ENCODE measurements at regions not wholly inside any gene's neighbourhood (a gene's known extent, or its start where the extent isn't known, plus 50 kb on each side); places are given as distances from the start of the nearest gene placed in this dataset.
A peak's percentile ranks its signal among the peaks of the same experiment; 100 is the strongest.

DNA sequence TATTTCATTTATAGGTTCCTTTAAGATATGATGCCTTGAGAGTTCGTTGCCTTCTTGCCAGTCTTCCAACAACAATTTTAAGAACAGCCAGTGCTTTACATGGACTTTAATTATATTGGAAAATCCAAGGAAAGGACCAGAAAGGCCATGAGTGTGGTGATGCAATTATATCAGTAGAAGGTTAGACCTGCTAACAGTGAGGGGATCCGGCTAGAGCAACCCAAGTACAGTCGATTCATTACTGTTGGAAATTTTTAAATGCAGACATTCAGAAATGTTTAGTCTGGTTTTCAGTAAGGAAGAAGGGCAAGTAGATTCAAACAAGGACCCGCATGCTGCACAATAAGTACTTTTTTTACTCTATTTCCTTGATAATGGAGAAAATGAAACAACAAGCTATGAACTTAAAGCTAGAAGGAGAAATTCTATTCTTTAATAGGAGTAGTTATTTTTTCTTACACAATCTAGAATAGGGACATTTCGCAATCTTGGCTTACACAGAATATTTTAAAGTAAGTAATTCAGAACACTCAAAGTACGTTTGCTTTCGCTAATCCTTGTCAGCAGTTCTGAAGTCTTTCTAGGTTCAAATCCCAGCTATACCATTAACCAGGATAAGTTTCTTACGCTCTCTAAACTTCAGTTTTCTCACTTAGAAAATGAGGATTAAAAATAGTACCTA lies 405.5 kb downstream of the MEIS1 start:
- Histone ChIP-seq H3K9me3 (ENCODE audit: control insufficient read depth in 2 of 2, low read length in 2 of 2) (no peaks in the 10 kb centered on the region), H3K9ac (ENCODE audit: low read length in 2 of 2) (no peak overlapping the region), H3K4me3 (ENCODE audit: low read length in 2 of 2) (no peak overlapping the region), H3K4me1 (ENCODE audit: control insufficient read depth, insufficient read depth, low read length) (no peaks in the 10 kb centered on the region), H3K36me3 (ENCODE audit: control insufficient read depth in 2 of 2, insufficient read depth in 2 of 2, low read length in 2 of 2) (no peaks in the 10 kb centered on the region), H3K27ac (ENCODE audit: low read length) (peak overlapping the region; percentile 3), H3K27me3 (ENCODE audit: control insufficient read depth in 1 of 2, insufficient read depth in 2 of 2, low read length in 2 of 2) (no peaks in the 10 kb centered on the region)

DNA sequence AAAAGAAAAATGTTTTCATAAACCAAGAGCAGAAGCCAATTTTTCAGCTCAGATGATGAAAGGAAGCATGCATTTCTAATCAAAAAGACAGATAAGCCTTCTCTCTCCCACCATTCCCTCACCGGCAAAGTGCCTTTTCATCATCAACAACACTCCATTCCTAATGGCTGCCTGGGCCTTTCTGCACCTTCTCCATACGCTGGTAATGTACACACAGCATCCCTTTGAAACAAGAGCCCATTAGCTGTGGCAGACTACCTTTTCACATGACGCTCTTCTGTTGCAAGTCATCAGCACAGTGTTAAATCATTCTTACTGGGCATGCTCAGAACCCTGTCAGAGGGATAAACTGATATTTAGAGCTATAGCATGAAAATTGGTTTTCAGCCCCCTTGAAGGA lies 408.9 kb downstream of the MEIS1 start:
- H3K9me3 ChIP-seq (ENCODE audit: control insufficient read depth in 2 of 2, low read length in 2 of 2), result no peaks in the 10 kb centered on the region
- H3K36me3 ChIP-seq (ENCODE audit: control insufficient read depth in 2 of 2, insufficient read depth in 2 of 2, low read length in 2 of 2), result no peaks in the 10 kb centered on the region
- no peak overlapping the region for H3K9ac ChIP-seq (ENCODE audit: low read length in 2 of 2)
- H3K27ac ChIP-seq (ENCODE audit: low read length), result no peak overlapping the region
- H3K4me3 ChIP-seq (ENCODE audit: low read length in 2 of 2), result no peak overlapping the region
- no peaks in the 10 kb centered on the region for H3K27me3 ChIP-seq (ENCODE audit: control insufficient read depth in 1 of 2, insufficient read depth in 2 of 2, low read length in 2 of 2)
- no peaks in the 10 kb centered on the region for H3K4me1 ChIP-seq (ENCODE audit: control insufficient read depth, insufficient read depth, low read length)

DNA sequence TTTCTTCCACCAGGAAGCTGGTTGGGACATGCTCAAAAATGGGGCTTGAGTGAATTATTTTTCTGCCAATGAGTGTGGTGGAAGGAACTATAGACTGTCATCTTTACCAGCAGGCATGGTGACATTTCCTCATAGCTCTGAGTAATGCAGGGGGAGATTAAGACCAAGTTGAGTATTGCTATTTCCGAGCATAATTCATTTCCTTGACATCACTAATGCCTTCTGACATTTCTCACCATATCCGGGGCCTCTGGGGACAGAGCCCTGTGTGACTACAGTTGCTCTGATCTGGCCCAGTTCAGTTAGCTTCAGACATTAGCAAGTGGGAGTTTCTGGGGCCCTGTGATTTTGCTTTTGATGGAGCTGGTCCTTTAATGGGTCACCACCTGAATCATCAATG lies 410.4 kb downstream of the MEIS1 start:
- Histone ChIP-seq H3K36me3 (ENCODE audit: control insufficient read depth in 2 of 2, insufficient read depth in 2 of 2, low read length in 2 of 2) (no peaks in the 10 kb centered on the region), H3K4me3 (ENCODE audit: low read length in 2 of 2) (no peak overlapping the region), H3K4me1 (ENCODE audit: control insufficient read depth, insufficient read depth, low read length) (no peaks in the 10 kb centered on the region), H3K27me3 (ENCODE audit: control insufficient read depth in 1 of 2, insufficient read depth in 2 of 2, low read length in 2 of 2) (no peaks in the 10 kb centered on the region), H3K27ac (ENCODE audit: low read length) (no peak overlapping the region), H3K9me3 (ENCODE audit: control insufficient read depth in 2 of 2, low read length in 2 of 2) (no peaks in the 10 kb centered on the region), H3K9ac (ENCODE audit: low read length in 2 of 2) (no peak overlapping the region)

DNA sequence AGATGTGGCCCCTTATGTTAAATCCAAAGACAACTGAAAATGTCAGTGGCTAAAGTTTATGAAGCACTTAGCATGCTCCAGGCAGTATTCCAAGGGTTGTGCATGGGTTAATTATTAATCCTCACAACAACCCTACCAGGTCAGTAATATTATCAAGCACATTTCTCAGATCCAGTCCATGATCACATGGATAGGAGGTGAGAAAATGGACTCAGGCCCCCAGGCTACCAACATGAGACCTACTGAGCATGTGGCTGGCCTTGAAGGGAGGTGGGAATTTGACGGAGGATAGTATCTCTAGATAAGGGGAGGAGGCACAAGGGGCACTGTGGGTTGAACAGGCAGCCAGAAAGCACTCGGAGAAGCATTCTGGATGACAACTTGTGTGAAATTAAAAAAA lies 412.0 kb downstream of the MEIS1 start:
- no peak overlapping the region for H3K4me3 ChIP-seq (ENCODE audit: low read length in 2 of 2)
- H3K36me3 ChIP-seq (ENCODE audit: control insufficient read depth in 2 of 2, insufficient read depth in 2 of 2, low read length in 2 of 2), result no peaks in the 10 kb centered on the region
- no peaks in the 10 kb centered on the region for H3K9me3 ChIP-seq (ENCODE audit: control insufficient read depth in 2 of 2, low read length in 2 of 2)
- H3K27ac ChIP-seq (ENCODE audit: low read length), result no peak overlapping the region
- no peaks in the 10 kb centered on the region for H3K27me3 ChIP-seq (ENCODE audit: control insufficient read depth in 1 of 2, insufficient read depth in 2 of 2, low read length in 2 of 2)
- H3K9ac ChIP-seq (ENCODE audit: low read length in 2 of 2), result no peak overlapping the region
- peaks cover 2% of the 10 kb centered on the region for H3K4me1 ChIP-seq (ENCODE audit: control insufficient read depth, insufficient read depth, low read length)

DNA sequence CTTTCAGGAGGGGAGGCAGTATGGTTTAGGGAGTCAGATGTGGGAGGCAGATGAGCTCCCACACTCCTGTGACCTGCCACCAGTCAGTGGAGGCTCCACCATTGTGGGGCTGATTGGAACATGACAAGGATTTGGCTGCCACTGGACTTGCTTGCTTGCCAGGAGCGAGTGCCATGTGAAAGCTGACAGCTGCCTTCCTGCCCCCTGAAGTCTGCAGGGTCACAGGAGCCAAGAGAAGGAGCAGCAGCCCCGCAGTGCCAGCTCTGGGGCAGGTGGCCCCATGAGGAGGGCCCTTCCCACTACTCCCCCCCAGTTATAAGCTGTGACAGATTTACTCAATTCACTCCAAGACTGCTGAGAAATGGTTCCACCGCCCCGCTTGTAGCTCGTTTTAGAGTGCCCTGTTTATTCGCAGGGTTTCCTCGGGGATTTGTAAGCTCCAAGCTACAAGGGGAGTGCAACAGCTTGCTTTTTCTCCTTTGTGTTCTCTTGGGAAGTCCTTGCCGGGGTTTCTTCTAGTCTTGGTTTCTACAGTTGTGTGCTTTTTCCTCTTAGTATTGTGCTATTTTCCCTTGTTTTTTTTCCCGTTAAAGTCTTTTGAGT lies 414.3 kb downstream of the MEIS1 start:
- Histone ChIP-seq H3K9ac (ENCODE audit: low read length in 2 of 2) (no peak overlapping the region), H3K4me3 (ENCODE audit: low read length in 2 of 2) (no peak overlapping the region), H3K36me3 (ENCODE audit: control insufficient read depth in 2 of 2, insufficient read depth in 2 of 2, low read length in 2 of 2) (no peaks in the 10 kb centered on the region), H3K27ac (ENCODE audit: low read length) (no peak overlapping the region), H3K4me1 (ENCODE audit: control insufficient read depth, insufficient read depth, low read length) (peaks cover 11% of the 10 kb centered on the region), H3K27me3 (ENCODE audit: control insufficient read depth in 1 of 2, insufficient read depth in 2 of 2, low read length in 2 of 2) (no peaks in the 10 kb centered on the region), H3K9me3 (ENCODE audit: control insufficient read depth in 2 of 2, low read length in 2 of 2) (no peaks in the 10 kb centered on the region)

DNA sequence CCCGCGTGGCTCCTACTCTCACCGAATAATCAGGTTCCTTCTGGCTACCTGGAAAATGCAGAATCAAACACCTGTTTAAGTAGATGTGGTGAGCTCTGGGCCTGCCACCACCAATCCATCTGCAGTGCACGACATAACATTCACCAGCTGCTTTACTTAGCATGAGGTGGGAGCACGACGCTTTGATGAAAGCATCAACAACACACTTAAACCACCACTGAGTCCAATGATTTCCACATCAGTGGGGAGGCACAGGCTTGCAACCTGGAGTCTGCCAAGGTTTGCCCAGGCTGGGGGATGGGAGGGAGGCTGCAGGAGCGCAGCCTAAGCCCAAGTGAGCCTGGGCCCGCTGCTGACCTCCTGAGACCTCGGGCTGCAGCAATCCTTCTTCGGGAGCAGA lies 415.5 kb downstream of the MEIS1 start:
- Histone ChIP-seq H3K9ac (ENCODE audit: low read length in 2 of 2) (no peak overlapping the region), H3K27ac (ENCODE audit: low read length) (no peak overlapping the region), H3K36me3 (ENCODE audit: control insufficient read depth in 2 of 2, insufficient read depth in 2 of 2, low read length in 2 of 2) (no peaks in the 10 kb centered on the region)

DNA sequence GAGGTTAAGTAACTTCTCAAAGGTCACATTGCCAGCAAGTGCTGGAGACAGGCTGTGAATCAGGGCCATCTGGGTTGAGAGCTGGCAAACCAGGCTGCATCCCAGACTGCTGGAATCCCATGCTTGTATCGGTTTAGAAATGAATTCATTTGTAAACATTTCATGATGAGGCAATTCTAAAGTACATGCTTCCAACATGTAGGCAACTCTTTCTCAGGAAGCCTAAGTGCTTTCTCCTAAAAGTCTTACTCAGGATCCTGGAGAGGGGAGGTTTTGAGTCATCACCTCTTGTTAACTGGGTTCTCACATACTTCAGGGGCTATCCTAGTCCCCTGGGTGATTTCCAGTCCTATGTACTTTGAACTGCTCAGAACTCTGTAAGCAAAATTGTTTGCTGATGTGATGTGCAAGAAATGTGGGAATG lies 416.5 kb downstream of the MEIS1 start:
- Histone ChIP-seq H3K27me3 (ENCODE audit: control insufficient read depth in 1 of 2, insufficient read depth in 2 of 2, low read length in 2 of 2) (no peaks in the 10 kb centered on the region), H3K36me3 (ENCODE audit: control insufficient read depth in 2 of 2, insufficient read depth in 2 of 2, low read length in 2 of 2) (no peaks in the 10 kb centered on the region), H3K27ac (ENCODE audit: low read length) (no peak overlapping the region), H3K4me3 (ENCODE audit: low read length in 2 of 2) (no peak overlapping the region), H3K9me3 (ENCODE audit: control insufficient read depth in 2 of 2, low read length in 2 of 2) (no peaks in the 10 kb centered on the region), H3K4me1 (ENCODE audit: control insufficient read depth, insufficient read depth, low read length) (peaks cover 15% of the 10 kb centered on the region), H3K9ac (ENCODE audit: low read length in 2 of 2) (no peak overlapping the region)

More for the DNA sequence above, 415.5 kb downstream of the MEIS1 start:
- H3K27me3 ChIP-seq (ENCODE audit: control insufficient read depth in 1 of 2, insufficient read depth in 2 of 2, low read length in 2 of 2), result no peaks in the 10 kb centered on the region
- H3K4me3 ChIP-seq (ENCODE audit: low read length in 2 of 2), result no peak overlapping the region
- no peaks in the 10 kb centered on the region for H3K9me3 ChIP-seq (ENCODE audit: control insufficient read depth in 2 of 2, low read length in 2 of 2)
- peaks cover 15% of the 10 kb centered on the region for H3K4me1 ChIP-seq (ENCODE audit: control insufficient read depth, insufficient read depth, low read length)

DNA sequence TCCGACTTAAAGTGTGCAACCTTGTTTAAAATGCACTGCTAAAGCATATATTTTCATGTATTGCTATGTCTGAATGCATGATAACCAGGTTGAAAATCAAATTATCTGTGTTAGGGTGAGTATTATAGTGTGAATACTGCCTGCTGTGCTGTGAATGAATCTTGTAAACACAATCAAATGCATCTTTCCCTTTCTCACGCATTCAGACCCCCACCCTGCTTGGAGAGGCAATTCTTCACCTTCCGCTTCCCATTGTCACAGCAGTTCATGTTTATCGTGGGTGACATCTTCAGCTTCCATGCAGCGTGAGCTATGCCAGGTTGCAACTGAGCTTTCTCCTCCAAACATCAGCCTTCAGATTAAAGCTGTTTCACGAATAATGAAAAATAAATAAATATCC lies 418.0 kb downstream of the MEIS1 start:
- no peaks in the 10 kb centered on the region for H3K36me3 ChIP-seq (ENCODE audit: control insufficient read depth in 2 of 2, insufficient read depth in 2 of 2, low read length in 2 of 2)
- peaks cover 15% of the 10 kb centered on the region for H3K4me1 ChIP-seq (ENCODE audit: control insufficient read depth, insufficient read depth, low read length)
- H3K9ac ChIP-seq (ENCODE audit: low read length in 2 of 2), result no peak overlapping the region
- no peak overlapping the region for H3K4me3 ChIP-seq (ENCODE audit: low read length in 2 of 2)
- H3K9me3 ChIP-seq (ENCODE audit: control insufficient read depth in 2 of 2, low read length in 2 of 2), result no peaks in the 10 kb centered on the region
- no peak overlapping the region for H3K27ac ChIP-seq (ENCODE audit: low read length)
- H3K27me3 ChIP-seq (ENCODE audit: control insufficient read depth in 1 of 2, insufficient read depth in 2 of 2, low read length in 2 of 2), result no peaks in the 10 kb centered on the region

DNA sequence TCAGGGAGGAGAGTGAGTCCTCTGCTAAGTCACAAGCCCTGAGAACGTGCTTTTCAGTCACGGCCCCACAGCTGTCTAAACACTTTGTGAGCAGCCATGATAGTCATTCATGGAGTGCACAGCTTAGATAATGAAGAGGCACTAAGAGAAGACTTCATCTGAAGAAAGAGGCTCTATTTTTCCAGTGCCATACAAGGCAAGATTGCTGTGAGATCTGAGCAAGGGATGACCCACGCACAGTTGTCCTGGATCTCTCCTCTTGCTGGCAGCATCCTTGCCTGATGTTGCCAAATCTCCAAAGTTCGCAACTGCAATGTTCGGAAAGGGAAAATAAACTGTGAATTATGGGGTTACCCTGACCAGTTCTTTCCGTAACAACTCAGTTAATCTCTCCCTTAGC lies 418.7 kb downstream of the MEIS1 start:
- peak overlapping the region; percentile 62 for H3K27ac ChIP-seq (ENCODE audit: low read length)
- no peaks in the 10 kb centered on the region for H3K36me3 ChIP-seq (ENCODE audit: control insufficient read depth in 2 of 2, insufficient read depth in 2 of 2, low read length in 2 of 2)
- H3K4me3 ChIP-seq (ENCODE audit: low read length in 2 of 2), result no peak overlapping the region
- peaks cover 15% of the 10 kb centered on the region for H3K4me1 ChIP-seq (ENCODE audit: control insufficient read depth, insufficient read depth, low read length)
- no peaks in the 10 kb centered on the region for H3K9me3 ChIP-seq (ENCODE audit: control insufficient read depth in 2 of 2, low read length in 2 of 2)
- H3K9ac ChIP-seq (ENCODE audit: low read length in 2 of 2), result no peak overlapping the region
- H3K27me3 ChIP-seq (ENCODE audit: control insufficient read depth in 1 of 2, insufficient read depth in 2 of 2, low read length in 2 of 2), result no peaks in the 10 kb centered on the region

DNA sequence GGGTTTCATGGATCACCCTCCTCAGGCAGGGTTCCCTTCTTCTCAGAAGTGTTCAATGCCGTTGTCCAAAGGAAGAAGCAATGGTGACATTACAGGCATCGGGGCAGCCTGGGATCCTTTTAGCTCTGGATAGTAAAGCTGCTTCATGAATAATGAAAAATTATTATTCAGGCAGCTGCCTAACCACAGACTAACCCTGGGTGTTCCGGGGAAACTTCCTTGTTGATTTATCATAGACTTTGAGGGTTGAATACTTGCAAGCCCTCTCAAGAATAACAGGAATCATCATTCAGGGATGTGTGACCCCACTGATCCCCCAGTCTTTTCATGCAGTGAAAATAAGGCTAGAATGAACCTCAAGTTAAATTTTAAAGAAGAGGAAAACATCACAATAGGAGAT lies 419.4 kb downstream of the MEIS1 start:
- H3K27ac ChIP-seq (ENCODE audit: low read length), result peak overlapping the region; percentile 62
- no peak overlapping the region for H3K4me3 ChIP-seq (ENCODE audit: low read length in 2 of 2)
- no peaks in the 10 kb centered on the region for H3K36me3 ChIP-seq (ENCODE audit: control insufficient read depth in 2 of 2, insufficient read depth in 2 of 2, low read length in 2 of 2)

DNA sequence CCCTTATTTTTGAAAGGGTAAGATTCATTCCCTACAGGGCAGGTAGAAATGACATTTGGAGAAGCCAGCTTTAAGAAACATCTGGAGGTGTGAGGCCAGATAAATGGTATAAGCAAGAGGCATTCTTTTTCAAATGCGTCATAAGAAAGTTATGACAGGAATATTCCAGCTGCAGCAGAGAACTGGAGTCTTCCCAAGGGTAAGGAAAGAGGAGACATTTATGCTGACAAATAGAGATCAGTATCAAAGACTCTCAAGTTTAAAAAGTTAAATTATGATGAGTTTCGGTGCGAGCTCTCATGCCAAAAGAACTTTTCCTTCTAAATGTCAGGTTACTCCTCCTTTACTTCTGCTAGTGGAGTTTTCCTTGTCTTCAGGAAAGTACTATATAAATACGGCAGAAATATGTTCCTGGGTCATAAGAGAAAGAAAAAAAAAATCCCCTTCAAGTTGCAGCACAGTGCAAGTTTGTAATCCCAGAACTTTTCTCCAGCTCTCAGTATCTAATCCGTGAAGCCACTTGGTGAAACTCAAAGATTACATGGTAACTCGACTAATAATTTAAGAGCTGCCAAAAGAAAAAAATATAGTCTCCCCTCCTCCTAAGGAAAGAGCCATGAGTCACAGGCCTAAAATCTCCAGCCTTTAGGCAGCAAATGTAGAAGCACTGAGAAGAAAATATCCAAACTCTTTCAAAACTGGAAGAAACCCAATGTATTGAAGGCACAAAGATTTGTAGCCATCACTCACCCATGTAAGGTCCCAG lies 428.1 kb downstream of the MEIS1 start:
- peak overlapping the region; percentile 12 for H3K27ac ChIP-seq (ENCODE audit: low read length)
- no peak overlapping the region for H3K9ac ChIP-seq (ENCODE audit: low read length in 2 of 2)
- no peaks in the 10 kb centered on the region for H3K36me3 ChIP-seq (ENCODE audit: control insufficient read depth in 2 of 2, insufficient read depth in 2 of 2, low read length in 2 of 2)
- H3K9me3 ChIP-seq (ENCODE audit: control insufficient read depth in 2 of 2, low read length in 2 of 2), result no peaks in the 10 kb centered on the region
- H3K4me1 ChIP-seq (ENCODE audit: control insufficient read depth, insufficient read depth, low read length), result no peaks in the 10 kb centered on the region
- no peaks in the 10 kb centered on the region for H3K27me3 ChIP-seq (ENCODE audit: control insufficient read depth in 1 of 2, insufficient read depth in 2 of 2, low read length in 2 of 2)
- peak overlapping the region in 1 of 2 donors; percentile 3 for H3K4me3 ChIP-seq (ENCODE audit: low read length in 2 of 2)

More for the DNA sequence above, 419.4 kb downstream of the MEIS1 start:
- H3K9ac ChIP-seq (ENCODE audit: low read length in 2 of 2), result no peak overlapping the region
- H3K9me3 ChIP-seq (ENCODE audit: control insufficient read depth in 2 of 2, low read length in 2 of 2), result no peaks in the 10 kb centered on the region
- H3K4me1 ChIP-seq (ENCODE audit: control insufficient read depth, insufficient read depth, low read length), result peaks cover 15% of the 10 kb centered on the region
- no peaks in the 10 kb centered on the region for H3K27me3 ChIP-seq (ENCODE audit: control insufficient read depth in 1 of 2, insufficient read depth in 2 of 2, low read length in 2 of 2)
